ENCODE measurements at regions not wholly inside any gene's neighbourhood (a gene's known extent, or its start where the extent isn't known, plus 50 kb on each side); places are given as distances from the start of the nearest gene placed in this dataset.

DNA sequence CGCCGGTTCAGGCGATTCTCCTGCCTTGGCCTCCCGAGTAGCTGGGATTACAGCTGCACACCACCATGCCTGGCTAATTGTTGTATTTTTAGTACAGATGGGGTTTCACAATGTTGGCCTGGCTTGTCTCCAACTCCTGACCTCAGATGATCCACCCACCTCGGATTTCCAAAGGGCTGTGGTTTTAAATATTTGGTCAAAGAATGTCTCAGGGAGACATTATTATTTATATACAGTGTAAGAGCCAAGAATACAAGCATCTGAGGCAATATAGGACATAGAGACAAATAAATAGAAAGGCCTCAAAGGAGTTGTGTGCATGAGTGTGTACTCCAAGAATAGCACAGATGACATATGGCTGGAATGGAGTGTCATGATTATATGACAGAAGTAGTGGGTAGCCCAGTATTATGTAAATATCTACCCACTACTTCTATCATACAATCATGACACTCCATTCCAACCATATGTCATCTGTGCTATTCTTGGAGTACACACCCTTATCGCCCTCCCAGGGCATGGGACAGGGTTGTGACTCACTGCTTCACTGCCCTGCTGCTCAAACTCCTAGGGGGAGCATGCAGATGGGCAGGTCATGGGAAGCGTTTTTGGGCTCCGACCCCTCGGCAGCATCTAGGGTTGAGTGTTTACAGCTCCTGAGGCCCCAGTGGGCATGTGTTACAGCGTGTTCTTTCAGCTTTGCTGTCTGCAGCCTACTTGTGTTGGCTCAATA is 1649.8 kb upstream of the PCDH10 start:
- no peak for DNase-seq (ENCODE audit: extremely low spot score)
- Histone ChIP-seq H3K4me1 (no peaks in the 10 kb centered on the region), H3K27me3 (no peaks in the 10 kb centered on the region), H3K9me3 (no peaks in the 10 kb centered on the region), H3K36me3 (no peaks in the 10 kb centered on the region), H3K4me3 (no peak overlapping the region), H3K27ac (replicated peaks in 1 of 4) (no peak overlapping the region)
- 69% methylated on average over 9 of the region's 10 CpGs for WGBS
- TF ChIP-seq POLR2A (IDR thresholded peaks at IDR 0.05; ENCODE audit: low read depth) (no peak), EP300 (IDR thresholded peaks at IDR 0.05) (no peak), POLR2AphosphoS5 (IDR thresholded peaks at IDR 0.05) (no peak)
- TF ChIP-seq, protein P1, sequence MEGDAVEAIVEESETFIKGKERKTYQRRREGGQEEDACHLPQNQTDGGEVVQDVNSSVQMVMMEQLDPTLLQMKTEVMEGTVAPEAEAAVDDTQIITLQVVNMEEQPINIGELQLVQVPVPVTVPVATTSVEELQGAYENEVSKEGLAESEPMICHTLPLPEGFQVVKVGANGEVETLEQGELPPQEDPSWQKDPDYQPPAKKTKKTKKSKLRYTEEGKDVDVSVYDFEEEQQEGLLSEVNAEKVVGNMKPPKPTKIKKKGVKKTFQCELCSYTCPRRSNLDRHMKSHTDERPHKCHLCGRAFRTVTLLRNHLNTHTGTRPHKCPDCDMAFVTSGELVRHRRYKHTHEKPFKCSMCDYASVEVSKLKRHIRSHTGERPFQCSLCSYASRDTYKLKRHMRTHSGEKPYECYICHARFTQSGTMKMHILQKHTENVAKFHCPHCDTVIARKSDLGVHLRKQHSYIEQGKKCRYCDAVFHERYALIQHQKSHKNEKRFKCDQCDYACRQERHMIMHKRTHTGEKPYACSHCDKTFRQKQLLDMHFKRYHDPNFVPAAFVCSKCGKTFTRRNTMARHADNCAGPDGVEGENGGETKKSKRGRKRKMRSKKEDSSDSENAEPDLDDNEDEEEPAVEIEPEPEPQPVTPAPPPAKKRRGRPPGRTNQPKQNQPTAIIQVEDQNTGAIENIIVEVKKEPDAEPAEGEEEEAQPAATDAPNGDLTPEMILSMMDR (IDR thresholded peaks at IDR 0.05) = no peak
- intact Hi-C loops (cut with DNase I) = no loop called here

DNA sequence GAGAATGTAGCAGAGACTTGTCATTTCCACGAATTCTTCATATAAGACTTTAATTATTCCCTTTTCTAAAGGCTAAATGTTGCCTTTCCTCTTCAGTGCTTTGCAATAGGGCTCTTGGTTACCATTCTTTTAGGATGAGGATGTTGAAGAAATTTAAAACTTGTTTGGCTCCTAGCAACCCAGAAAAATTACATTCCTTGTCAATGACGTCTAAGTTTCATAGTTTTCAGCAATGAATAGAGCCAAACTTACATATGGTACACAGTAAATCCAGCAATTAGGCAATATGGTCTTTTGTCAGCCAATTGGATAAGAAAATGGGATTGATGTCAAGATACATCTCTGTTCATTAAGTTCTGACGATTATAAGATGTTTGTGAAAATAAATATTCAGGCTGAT is 1639.6 kb upstream of the PCDH10 start:
- no peaks in the 10 kb centered on the region for H3K27me3 ChIP-seq
- intact Hi-C loops (cut with DNase I) = no loop called here
- WGBS = 46% methylated on average over 3 of the region's 3 CpGs
- H3K9me3 ChIP-seq = no peaks in the 10 kb centered on the region
- H3K27ac ChIP-seq (replicated peaks in 1 of 4) = no peak overlapping the region
- DNase-seq (ENCODE audit: extremely low spot score) = no peak
- H3K4me3 ChIP-seq = no peak overlapping the region
- no peak for TF ChIP-seq EP300 (IDR thresholded peaks at IDR 0.05)
- TF ChIP-seq, protein P1 (IDR thresholded peaks at IDR 0.05) = no peak
- H3K36me3 ChIP-seq = no peaks in the 10 kb centered on the region
- peaks cover 0 to 16% (median 0%) of the 10 kb centered on the region in 4 donors for H3K4me1 ChIP-seq

DNA sequence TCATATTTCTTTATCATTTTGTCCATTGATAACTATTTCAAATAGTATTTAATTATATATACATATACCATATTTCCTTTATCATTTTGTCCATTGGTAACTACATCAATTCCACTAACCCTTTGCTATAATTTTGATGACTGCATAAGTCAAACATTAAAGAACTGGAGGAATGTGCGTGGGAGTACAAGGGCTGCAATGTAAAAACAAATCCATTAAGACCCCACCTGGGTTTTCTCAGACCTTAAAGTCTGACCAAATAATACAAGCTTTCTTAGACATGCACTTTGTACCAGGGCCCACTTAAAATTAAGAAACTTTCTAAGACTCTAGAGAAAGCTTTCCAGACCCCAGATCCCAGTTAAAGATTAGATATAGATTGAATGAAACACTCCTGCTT is 1622.4 kb upstream of the PCDH10 start:
- 74% methylated on average over 1 of the region's 1 CpG for WGBS
- Histone ChIP-seq H3K4me3 (no peak overlapping the region), H3K36me3 (no peaks in the 10 kb centered on the region), H3K27ac (replicated peaks in 1 of 4) (no peak overlapping the region), H3K27me3 (no peaks in the 10 kb centered on the region), H3K9me3 (no peaks in the 10 kb centered on the region), H3K4me1 (no peaks in the 10 kb centered on the region)
- intact Hi-C loops (cut with DNase I) = no loop called here
- TF ChIP-seq, protein P1 (IDR thresholded peaks at IDR 0.05) = no peak
- TF ChIP-seq POLR2A (IDR thresholded peaks at IDR 0.05; ENCODE audit: low read depth) (no peak), EP300 (IDR thresholded peaks at IDR 0.05) (no peak)
- DNase-seq (ENCODE audit: extremely low spot score) = no peak

DNA sequence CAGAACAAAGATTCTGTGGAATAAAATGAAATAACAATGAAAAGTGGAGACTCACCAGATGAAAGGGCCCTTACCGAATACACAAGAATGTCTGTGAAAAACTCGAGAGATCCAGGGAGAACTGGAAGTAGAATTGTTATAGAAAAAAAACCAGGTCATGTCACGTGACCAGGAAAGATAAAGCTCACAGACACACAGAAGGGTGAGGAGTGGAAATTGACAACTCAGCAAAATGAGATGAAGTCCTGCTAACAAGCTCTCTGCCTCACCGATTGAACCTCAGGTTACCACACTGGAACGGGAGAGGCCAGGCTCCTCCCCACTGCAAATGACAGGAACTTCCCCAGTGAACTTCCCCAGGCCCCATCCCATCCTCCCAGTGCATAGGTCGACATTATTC is 1618.0 kb upstream of the PCDH10 start:
- DNase-seq (ENCODE audit: extremely low spot score) = no peak
- TF ChIP-seq POLR2A (IDR thresholded peaks at IDR 0.05; ENCODE audit: low read depth) = no peak
- H3K27ac ChIP-seq (replicated peaks in 1 of 4) = no peak overlapping the region
- no peaks in the 10 kb centered on the region for H3K4me1 ChIP-seq
- no peak overlapping the region for H3K4me3 ChIP-seq
- WGBS = 89% methylated on average over 6 of the region's 6 CpGs
- no peaks in the 10 kb centered on the region for H3K36me3 ChIP-seq
- H3K9me3 ChIP-seq = no peaks in the 10 kb centered on the region
- H3K27me3 ChIP-seq = no peaks in the 10 kb centered on the region
- intact Hi-C loops (cut with DNase I) = no loop called here

DNA sequence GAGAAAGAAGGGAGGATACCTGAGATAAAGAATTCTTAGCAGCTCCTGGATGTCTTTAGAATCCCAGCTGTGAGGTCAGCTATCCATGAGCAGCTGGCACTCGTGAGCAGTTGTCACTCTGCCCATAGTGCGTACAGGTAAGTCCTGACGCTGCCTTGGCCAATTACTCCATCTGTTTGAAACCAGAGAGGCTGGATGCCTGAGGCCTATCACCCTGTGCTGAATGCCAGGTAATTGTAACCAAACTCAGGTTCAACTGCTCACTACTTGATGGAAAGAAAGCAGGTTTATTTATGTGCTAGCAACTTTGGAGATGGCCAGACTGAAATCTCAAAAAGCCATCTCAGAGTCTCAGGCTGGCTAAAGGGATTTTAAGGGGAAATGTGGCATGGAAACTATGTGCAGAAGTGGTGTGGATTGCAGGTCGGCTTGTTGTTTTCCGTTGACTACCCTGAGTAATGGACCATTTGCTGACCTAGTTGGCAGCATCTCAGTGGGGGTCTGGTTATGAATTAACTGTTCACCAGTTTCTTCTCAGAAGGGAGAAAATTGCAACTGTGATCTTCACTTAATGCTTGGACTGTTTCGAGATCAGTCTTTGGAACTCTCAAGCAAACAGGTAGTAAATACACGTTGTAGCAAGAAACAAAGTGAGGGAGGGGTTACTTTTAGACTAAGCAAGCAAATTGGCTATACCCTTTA is 1614.0 kb upstream of the PCDH10 start:
- H3K27me3 ChIP-seq = no peaks in the 10 kb centered on the region
- no peak overlapping the region for H3K27ac ChIP-seq (replicated peaks in 1 of 4)
- DNase-seq (ENCODE audit: extremely low spot score) = peak; percentile 91
- no peak overlapping the region for H3K4me3 ChIP-seq
- WGBS = 87% methylated on average over 7 of the region's 7 CpGs
- no peaks in the 10 kb centered on the region for H3K4me1 ChIP-seq
- intact Hi-C loops (cut with DNase I) = no loop called here
- TF ChIP-seq, protein P1 (IDR thresholded peaks at IDR 0.05) = no peak
- TF ChIP-seq EP300 (IDR thresholded peaks at IDR 0.05) (no peak), POLR2A (IDR thresholded peaks at IDR 0.05; ENCODE audit: low read depth) (no peak), POLR2AphosphoS5 (IDR thresholded peaks at IDR 0.05) (no peak)
- H3K36me3 ChIP-seq = no peaks in the 10 kb centered on the region
- no peaks in the 10 kb centered on the region for H3K9me3 ChIP-seq
